ENCODE measurements at regions not wholly inside any gene's neighbourhood (a gene's known extent, or its start where the extent isn't known, plus 50 kb on each side); places are given as distances from the start of the nearest gene placed in this dataset.

DNA sequence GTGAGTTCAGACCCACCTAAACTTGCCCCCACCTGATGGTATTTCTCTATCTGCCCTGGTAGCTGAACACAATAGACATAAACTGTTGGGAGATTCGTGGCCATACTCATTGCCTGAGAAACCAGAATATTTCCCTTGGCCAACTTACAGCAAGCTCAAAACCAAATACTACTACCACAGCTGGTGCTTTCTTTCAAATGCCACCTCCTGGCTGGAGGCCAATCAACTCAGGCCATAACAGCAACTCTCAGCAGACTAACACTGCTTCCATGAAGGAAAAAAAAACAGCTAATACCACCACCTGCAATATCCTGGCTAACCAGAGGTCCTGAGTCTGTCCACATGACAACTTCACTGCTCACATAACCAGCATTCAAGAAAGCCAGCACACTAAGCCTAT is 373.1 kb downstream of the CMPK2 start:
- TF ChIP-seq, protein P1, sequence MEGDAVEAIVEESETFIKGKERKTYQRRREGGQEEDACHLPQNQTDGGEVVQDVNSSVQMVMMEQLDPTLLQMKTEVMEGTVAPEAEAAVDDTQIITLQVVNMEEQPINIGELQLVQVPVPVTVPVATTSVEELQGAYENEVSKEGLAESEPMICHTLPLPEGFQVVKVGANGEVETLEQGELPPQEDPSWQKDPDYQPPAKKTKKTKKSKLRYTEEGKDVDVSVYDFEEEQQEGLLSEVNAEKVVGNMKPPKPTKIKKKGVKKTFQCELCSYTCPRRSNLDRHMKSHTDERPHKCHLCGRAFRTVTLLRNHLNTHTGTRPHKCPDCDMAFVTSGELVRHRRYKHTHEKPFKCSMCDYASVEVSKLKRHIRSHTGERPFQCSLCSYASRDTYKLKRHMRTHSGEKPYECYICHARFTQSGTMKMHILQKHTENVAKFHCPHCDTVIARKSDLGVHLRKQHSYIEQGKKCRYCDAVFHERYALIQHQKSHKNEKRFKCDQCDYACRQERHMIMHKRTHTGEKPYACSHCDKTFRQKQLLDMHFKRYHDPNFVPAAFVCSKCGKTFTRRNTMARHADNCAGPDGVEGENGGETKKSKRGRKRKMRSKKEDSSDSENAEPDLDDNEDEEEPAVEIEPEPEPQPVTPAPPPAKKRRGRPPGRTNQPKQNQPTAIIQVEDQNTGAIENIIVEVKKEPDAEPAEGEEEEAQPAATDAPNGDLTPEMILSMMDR (optimal IDR thresholded peaks at IDR 0.05 in 1 of 3, IDR thresholded peaks at IDR 0.05 in 1 of 3, conservative IDR thresholded peaks at IDR 0.05 in 1 of 3; ENCODE audit: extremely low read depth in 1 of 3, insufficient read depth in 2 of 3, low read length in 3 of 3), result no peak
- no peak for TF ChIP-seq EZH2 (IDR thresholded peaks at IDR 0.05; ENCODE audit: low read length)
